Esophagus squamous epithelium (tissue), 4 donors: ENCODE measurements at regions not wholly inside any gene's neighbourhood (a gene's known extent, or its start where the extent isn't known, plus 50 kb on each side); places are given as distances from the start of the nearest gene placed in this dataset.

Experiments
- CTCF ChIP-seq, 6 experiments: fragments of 450-650 bp in 4 of 6; fragments of 200-600 bp in 2 of 6; sonication (generic) in 2 of 6; IDR thresholded peaks; one replicate each; pipeline ENCODE4 v1.5.1; 2016 to 2019; ENCODE audit warnings: antibody characterized with exemption in 6 of 6, mild to moderate bottlenecking in 4 of 6, moderate library complexity in 4 of 6
- POLR2A ChIP-seq, 4 donors: fragments of 450-650 bp; IDR thresholded peaks; one replicate each; pipeline ENCODE4 v1.6.1; 2017; ENCODE audit warnings: antibody characterized with exemption in 4 of 4, mild to moderate bottlenecking in 4 of 4, moderate library complexity in 3 of 4

DNA sequence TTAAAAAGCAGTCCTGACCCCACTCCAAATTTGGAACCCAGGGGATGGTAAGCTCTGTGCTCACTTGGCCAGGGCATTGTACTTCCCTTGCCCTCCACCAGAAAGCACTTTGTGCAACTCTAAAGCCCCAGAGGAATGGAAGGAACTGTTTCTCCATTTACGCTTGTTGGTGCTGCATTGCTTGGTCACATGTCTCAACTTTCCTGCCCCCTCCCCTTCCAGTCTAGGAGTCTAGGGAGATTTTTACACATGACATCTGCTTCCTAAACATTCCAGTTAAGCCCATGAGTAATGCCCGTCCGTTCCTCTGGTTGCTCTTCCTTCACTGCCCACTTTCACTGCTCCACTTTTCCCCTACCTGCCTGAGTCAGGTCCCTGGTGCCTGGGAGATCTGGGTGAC is 92.6 kb upstream of the MAP1LC3B2 start:
- no peak for TF ChIP-seq CTCF (IDR thresholded peaks at IDR 0.05)
- no peak for TF ChIP-seq POLR2A (IDR thresholded peaks at IDR 0.05)
